ENCODE measurements at regions not wholly inside any gene's neighbourhood (a gene's known extent, or its start where the extent isn't known, plus 50 kb on each side); places are given as distances from the start of the nearest gene placed in this dataset.

- H3K36me3 Mint-ChIP-seq (ENCODE audit: low read depth), result no peaks in the 10 kb centered on the region
- no peaks in the 10 kb centered on the region for H3K27me3 Mint-ChIP-seq (ENCODE audit: low read depth)
- H3K27ac Mint-ChIP-seq, result no peak overlapping the region
- no peak for DNase-seq (ENCODE audit: low spot score)
- H3K9me3 Mint-ChIP-seq, result peaks cover 6% of the 10 kb centered on the region
- H3K4me3 Mint-ChIP-seq, result no peak overlapping the region
- peaks cover 3% of the 10 kb centered on the region for H3K4me1 Mint-ChIP-seq (ENCODE audit: low read depth)
Measured at GRCh38 chr4:14871676-14872430, 130.4 kb upstream of the CPEB2 start.

- Mint-ChIP-seq H3K27ac (no peak overlapping the region), H3K36me3 (ENCODE audit: low read depth) (no peaks in the 10 kb centered on the region), H3K9me3 (peaks cover 6% of the 10 kb centered on the region), H3K4me3 (no peak overlapping the region), H3K27me3 (ENCODE audit: low read depth) (no peaks in the 10 kb centered on the region), H3K4me1 (ENCODE audit: low read depth) (peaks cover 11% of the 10 kb centered on the region)
- no peak for DNase-seq (ENCODE audit: low spot score)
Measured at GRCh38 chr4:14874990-14875389, 127.3 kb upstream of the CPEB2 start.

- Mint-ChIP-seq H3K9me3 (peaks cover 6% of the 10 kb centered on the region), H3K36me3 (ENCODE audit: low read depth) (no peaks in the 10 kb centered on the region), H3K4me3 (no peak overlapping the region), H3K4me1 (ENCODE audit: low read depth) (peaks cover 11% of the 10 kb centered on the region), H3K27ac (peak overlapping the region; percentile 10), H3K27me3 (ENCODE audit: low read depth) (no peaks in the 10 kb centered on the region)
- DNase-seq (ENCODE audit: low spot score), result no peak
Measured at GRCh38 chr4:14877246-14878225, 124.7 kb upstream of the CPEB2 start.

DNA sequence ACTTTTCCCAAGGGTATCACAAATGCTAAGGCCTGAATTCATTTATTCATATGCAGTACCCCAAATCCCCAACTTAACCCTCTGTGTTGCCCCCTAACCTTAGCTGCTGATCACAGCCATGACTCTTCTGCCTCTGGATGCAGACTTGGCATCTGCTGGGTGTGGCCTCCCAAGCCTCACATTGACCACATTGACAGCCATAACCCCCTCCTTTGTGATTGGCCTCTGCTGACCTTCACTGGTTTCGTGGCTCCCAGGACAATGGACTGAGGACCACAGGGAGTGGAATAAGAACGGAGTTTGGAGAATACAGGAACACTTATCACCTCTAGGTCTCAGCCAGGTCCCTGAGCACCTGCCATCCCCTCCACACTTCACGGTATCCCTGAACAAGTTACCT is 123.6 kb upstream of the CPEB2 start:
- Mint-ChIP-seq H3K9me3 (peaks cover 6% of the 10 kb centered on the region), H3K27me3 (ENCODE audit: low read depth) (no peaks in the 10 kb centered on the region), H3K27ac (no peak overlapping the region), H3K4me3 (no peak overlapping the region), H3K4me1 (ENCODE audit: low read depth) (peaks cover 11% of the 10 kb centered on the region), H3K36me3 (ENCODE audit: low read depth) (no peaks in the 10 kb centered on the region)
- DNase-seq (ENCODE audit: low spot score), result no peak

- Mint-ChIP-seq H3K4me1 (ENCODE audit: low read depth) (peaks cover 11% of the 10 kb centered on the region), H3K27me3 (ENCODE audit: low read depth) (peaks cover 2% of the 10 kb centered on the region), H3K9me3 (peaks cover 6% of the 10 kb centered on the region), H3K27ac (no peak overlapping the region), H3K4me3 (no peak overlapping the region), H3K36me3 (ENCODE audit: low read depth) (no peaks in the 10 kb centered on the region)
- no peak for DNase-seq (ENCODE audit: low spot score)
Measured at GRCh38 chr4:14879683-14880082, 122.6 kb upstream of the CPEB2 start.

GRCh38 chr4:14880805-14881204 is 121.5 kb upstream of the CPEB2 start:
- H3K36me3 Mint-ChIP-seq (ENCODE audit: low read depth), result no peaks in the 10 kb centered on the region
- DNase-seq (ENCODE audit: low spot score), result no peak
- H3K9me3 Mint-ChIP-seq, result peaks cover 4% of the 10 kb centered on the region
- H3K27me3 Mint-ChIP-seq (ENCODE audit: low read depth), result peaks cover 2% of the 10 kb centered on the region
- H3K4me1 Mint-ChIP-seq (ENCODE audit: low read depth), result peaks cover 9% of the 10 kb centered on the region
- no peak overlapping the region for H3K4me3 Mint-ChIP-seq
- no peak overlapping the region for H3K27ac Mint-ChIP-seq

DNA sequence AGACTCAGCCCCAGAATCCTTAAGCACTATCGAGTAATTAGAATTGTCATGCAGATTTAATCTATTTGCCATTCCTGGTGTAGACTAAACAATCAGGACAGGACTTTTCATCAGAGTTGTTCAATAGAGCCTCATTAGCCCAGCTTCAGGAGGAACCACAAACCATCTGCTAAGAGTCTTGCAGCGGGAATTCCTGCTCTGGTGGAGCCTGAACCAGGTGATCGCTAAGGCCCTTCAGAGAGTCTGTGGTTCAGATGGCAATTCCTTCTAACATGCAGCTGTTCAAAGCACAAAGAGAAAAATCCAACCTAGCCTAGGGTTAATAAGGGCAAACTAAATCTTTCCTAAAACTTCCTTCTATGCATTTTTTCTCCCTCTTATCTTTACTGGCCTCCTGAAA is 119.1 kb upstream of the CPEB2 start:
- no peaks in the 10 kb centered on the region for H3K36me3 Mint-ChIP-seq (ENCODE audit: low read depth)
- no peak for DNase-seq (ENCODE audit: low spot score)
- no peaks in the 10 kb centered on the region for H3K4me1 Mint-ChIP-seq (ENCODE audit: low read depth)
- no peak overlapping the region for H3K4me3 Mint-ChIP-seq
- peaks cover 2% of the 10 kb centered on the region for H3K27me3 Mint-ChIP-seq (ENCODE audit: low read depth)
- H3K9me3 Mint-ChIP-seq, result no peaks in the 10 kb centered on the region
- no peak overlapping the region for H3K27ac Mint-ChIP-seq

DNA sequence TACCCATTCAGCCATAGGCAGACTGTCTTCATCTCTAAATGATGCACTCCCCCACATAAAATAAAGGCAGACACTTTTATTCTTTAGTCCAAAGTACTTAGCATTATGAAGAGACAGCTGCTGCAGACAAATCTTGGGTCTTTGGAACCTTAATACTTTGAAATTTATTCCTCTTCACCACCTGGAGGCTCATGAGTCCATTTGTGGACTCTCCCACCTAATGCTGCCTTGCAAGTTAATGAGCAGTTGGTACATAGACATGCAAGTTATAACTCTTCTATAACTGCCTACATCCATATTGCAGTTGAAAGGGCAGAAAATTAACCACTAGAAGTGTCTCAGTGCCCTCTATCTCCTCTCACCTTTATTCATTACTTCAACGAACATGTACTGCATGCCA is 118.6 kb upstream of the CPEB2 start:
- no peaks in the 10 kb centered on the region for H3K36me3 Mint-ChIP-seq (ENCODE audit: low read depth)
- H3K4me3 Mint-ChIP-seq, result no peak overlapping the region
- peaks cover 2% of the 10 kb centered on the region for H3K27me3 Mint-ChIP-seq (ENCODE audit: low read depth)
- no peaks in the 10 kb centered on the region for H3K9me3 Mint-ChIP-seq
- H3K4me1 Mint-ChIP-seq (ENCODE audit: low read depth), result no peaks in the 10 kb centered on the region
- DNase-seq (ENCODE audit: low spot score), result no peak
- H3K27ac Mint-ChIP-seq, result no peak overlapping the region

- no peak for DNase-seq (ENCODE audit: low spot score)
- H3K4me3 Mint-ChIP-seq, result no peak overlapping the region
- H3K4me1 Mint-ChIP-seq (ENCODE audit: low read depth), result no peaks in the 10 kb centered on the region
- H3K27ac Mint-ChIP-seq, result no peak overlapping the region
- peaks cover 2% of the 10 kb centered on the region for H3K27me3 Mint-ChIP-seq (ENCODE audit: low read depth)
- H3K9me3 Mint-ChIP-seq, result no peaks in the 10 kb centered on the region
- H3K36me3 Mint-ChIP-seq (ENCODE audit: low read depth), result no peaks in the 10 kb centered on the region
Measured at GRCh38 chr4:14887842-14888433, 114.3 kb upstream of the CPEB2 start.

GRCh38 chr4:14888790-14889572 is 113.3 kb upstream of the CPEB2 start:
- Mint-ChIP-seq H3K36me3 (ENCODE audit: low read depth) (no peaks in the 10 kb centered on the region), H3K27me3 (ENCODE audit: low read depth) (peaks cover 2% of the 10 kb centered on the region), H3K4me3 (no peak overlapping the region), H3K4me1 (ENCODE audit: low read depth) (no peaks in the 10 kb centered on the region), H3K27ac (no peak overlapping the region), H3K9me3 (no peaks in the 10 kb centered on the region)
- DNase-seq (ENCODE audit: low spot score), result no peak

GRCh38 chr4:14892563-14892962 is 109.7 kb upstream of the CPEB2 start:
- no peak overlapping the region for H3K4me3 Mint-ChIP-seq
- no peaks in the 10 kb centered on the region for H3K36me3 Mint-ChIP-seq (ENCODE audit: low read depth)
- no peaks in the 10 kb centered on the region for H3K4me1 Mint-ChIP-seq (ENCODE audit: low read depth)
- DNase-seq (ENCODE audit: low spot score), result no peak
- peaks cover 4% of the 10 kb centered on the region for H3K27me3 Mint-ChIP-seq (ENCODE audit: low read depth)
- no peak overlapping the region for H3K27ac Mint-ChIP-seq
- H3K9me3 Mint-ChIP-seq, result no peaks in the 10 kb centered on the region

DNA sequence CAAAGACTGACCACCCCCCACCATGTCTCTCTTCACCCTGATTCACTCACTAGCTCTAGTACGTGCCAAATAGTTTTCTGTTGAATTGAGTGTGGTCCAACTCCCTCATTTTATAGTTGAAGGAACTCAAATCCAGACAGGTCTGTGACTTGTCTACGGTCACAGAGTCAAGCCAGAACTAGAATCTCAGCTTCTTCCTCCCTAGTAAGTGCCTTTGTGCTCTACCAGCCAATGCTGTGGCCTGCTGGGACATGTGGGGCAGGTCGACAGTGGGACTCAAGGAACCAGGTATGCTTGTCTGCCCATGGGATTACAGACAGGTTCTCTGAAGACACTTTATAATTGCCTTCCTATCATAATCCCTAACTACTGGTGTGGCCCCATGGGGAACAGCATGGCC is 108.6 kb upstream of the CPEB2 start:
- no peaks in the 10 kb centered on the region for H3K36me3 Mint-ChIP-seq (ENCODE audit: low read depth)
- H3K27me3 Mint-ChIP-seq (ENCODE audit: low read depth), result peaks cover 4% of the 10 kb centered on the region
- H3K4me1 Mint-ChIP-seq (ENCODE audit: low read depth), result no peaks in the 10 kb centered on the region
- H3K4me3 Mint-ChIP-seq, result no peak overlapping the region
- no peak for DNase-seq (ENCODE audit: low spot score)
- no peaks in the 10 kb centered on the region for H3K9me3 Mint-ChIP-seq
- no peak overlapping the region for H3K27ac Mint-ChIP-seq

GRCh38 chr4:14894392-14895292 is 107.6 kb upstream of the CPEB2 start:
- Mint-ChIP-seq H3K27ac (no peak overlapping the region), H3K9me3 (no peaks in the 10 kb centered on the region), H3K36me3 (ENCODE audit: low read depth) (no peaks in the 10 kb centered on the region), H3K27me3 (ENCODE audit: low read depth) (peaks cover 4% of the 10 kb centered on the region), H3K4me3 (no peak overlapping the region), H3K4me1 (ENCODE audit: low read depth) (no peaks in the 10 kb centered on the region)
- DNase-seq (ENCODE audit: low spot score), result no peak
